Gastroesophageal sphincter (tissue), 3 donors: ENCODE measurements at regions not wholly inside any gene's neighbourhood (a gene's known extent, or its start where the extent isn't known, plus 50 kb on each side); places are given as distances from the start of the nearest gene placed in this dataset.

ENCODE experiments used
- EP300 ChIP-seq: sonication (generic); formaldehyde crosslinking; IDR thresholded peaks from one replicate; pipeline ENCODE4 v1.6.1; 2017; ENCODE audit warnings: antibody characterized with exemption, mild to moderate bottlenecking
- POLR2A ChIP-seq, 2 donors: fragments of 450-650 bp; IDR thresholded peaks; one replicate each; pipeline ENCODE4 v1.6.1; 2017; ENCODE audit warnings: antibody characterized with exemption in 2 of 2, mild to moderate bottlenecking in 2 of 2, moderate library complexity in 1 of 2
- POLR2AphosphoS5 ChIP-seq: sonication (generic); formaldehyde crosslinking; IDR thresholded peaks from one replicate; pipeline ENCODE4 v1.6.1; 2017; ENCODE audit warnings: antibody characterized with exemption
- TF ChIP-seq, protein P1 (sequence below), 4 experiments: fragments of 200-600 bp in 2 of 4; fragments of 450-650 bp in 2 of 4; sonication (generic) in 1 of 4; IDR thresholded peaks; one replicate each; pipeline ENCODE4 v1.5.1; 2017 to 2019; ENCODE audit warnings: antibody characterized with exemption in 4 of 4, mild to moderate bottlenecking in 2 of 4, moderate library complexity in 2 of 4

DNA sequence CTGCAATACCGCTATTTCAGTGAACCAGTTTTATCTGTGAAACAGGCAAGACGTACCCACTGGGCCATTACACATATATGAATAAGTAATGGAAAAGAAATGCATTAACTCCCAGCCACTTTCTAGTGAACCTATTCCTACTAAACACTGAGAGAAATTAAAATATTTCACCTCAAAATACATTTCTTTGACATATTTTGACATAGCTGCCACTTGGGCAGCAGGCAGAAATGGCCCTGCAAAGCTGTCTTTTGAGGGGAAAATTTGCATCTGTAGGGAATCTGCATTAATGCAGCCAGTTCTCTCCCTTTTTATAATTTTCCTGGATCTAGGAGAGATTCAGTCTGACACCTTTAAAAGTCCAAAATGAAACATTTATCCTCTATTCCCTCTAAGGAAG, 714.8 kb upstream of the POM121L12 start:
- TF ChIP-seq, protein P1, sequence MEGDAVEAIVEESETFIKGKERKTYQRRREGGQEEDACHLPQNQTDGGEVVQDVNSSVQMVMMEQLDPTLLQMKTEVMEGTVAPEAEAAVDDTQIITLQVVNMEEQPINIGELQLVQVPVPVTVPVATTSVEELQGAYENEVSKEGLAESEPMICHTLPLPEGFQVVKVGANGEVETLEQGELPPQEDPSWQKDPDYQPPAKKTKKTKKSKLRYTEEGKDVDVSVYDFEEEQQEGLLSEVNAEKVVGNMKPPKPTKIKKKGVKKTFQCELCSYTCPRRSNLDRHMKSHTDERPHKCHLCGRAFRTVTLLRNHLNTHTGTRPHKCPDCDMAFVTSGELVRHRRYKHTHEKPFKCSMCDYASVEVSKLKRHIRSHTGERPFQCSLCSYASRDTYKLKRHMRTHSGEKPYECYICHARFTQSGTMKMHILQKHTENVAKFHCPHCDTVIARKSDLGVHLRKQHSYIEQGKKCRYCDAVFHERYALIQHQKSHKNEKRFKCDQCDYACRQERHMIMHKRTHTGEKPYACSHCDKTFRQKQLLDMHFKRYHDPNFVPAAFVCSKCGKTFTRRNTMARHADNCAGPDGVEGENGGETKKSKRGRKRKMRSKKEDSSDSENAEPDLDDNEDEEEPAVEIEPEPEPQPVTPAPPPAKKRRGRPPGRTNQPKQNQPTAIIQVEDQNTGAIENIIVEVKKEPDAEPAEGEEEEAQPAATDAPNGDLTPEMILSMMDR (IDR thresholded peaks at IDR 0.05) = no peak
- TF ChIP-seq POLR2AphosphoS5 (no peak), EP300 (no peak), POLR2A (IDR thresholded peaks at IDR 0.05) (no peak)
